Left renal pelvis (tissue), 4 donors: ENCODE measurements at regions not wholly inside any gene's neighbourhood (a gene's known extent, or its start where the extent isn't known, plus 50 kb on each side); places are given as distances from the start of the nearest gene placed in this dataset.
"Not testable (repeated sequence)": the region's sequence is repeated elsewhere in the genome, so short reads cannot be mapped to it uniquely, and the experiment has no call there.

Experiments
- DNase-seq, 4 donors: peaks; one replicate each; pipeline ENCODE4 v3.0.0-alpha.2; 2013; ENCODE audit warnings: low read depth in 4 of 4, low spot score in 3 of 4

DNA sequence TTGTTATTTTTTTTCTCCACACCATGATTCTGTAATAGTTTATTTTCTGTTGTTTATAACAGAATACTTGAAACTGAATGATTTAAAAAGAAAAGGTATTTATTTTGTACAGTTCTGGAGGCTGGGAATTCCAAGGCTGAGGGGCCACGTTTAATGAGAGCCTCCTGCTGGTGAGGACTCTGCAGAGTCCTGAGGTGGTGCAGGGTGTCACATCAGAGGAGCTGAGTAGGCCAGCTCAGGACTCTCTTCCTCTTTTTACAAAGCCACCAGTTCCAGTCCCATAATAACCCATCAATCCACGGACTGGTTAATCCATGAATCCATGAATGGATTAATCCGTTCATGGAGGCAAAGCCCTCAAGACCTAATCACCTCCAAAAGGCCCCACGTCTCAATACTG lies 71.6 kb downstream of the TFAP2A start:
- DNase-seq: no peak

DNA sequence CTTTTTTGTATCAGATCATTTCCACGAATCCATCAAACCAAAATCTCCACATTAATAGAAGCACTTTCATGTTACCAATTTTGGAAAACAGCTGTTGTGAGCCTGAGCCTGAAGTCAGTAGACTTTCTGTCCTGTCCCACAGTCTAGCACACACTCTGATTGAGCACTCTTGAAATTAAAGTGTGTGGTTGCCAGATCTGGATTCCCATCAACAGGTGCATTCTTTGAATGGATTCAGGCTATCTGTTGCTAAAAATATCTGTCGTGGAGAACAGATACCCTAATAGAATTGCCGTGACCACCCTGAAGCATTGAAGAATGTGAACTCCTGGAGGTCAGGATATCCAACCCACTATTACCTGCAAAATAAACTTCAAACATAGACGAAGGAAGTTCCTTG lies 73.3 kb downstream of the TFAP2A start:
- DNase-seq: no peak

DNA sequence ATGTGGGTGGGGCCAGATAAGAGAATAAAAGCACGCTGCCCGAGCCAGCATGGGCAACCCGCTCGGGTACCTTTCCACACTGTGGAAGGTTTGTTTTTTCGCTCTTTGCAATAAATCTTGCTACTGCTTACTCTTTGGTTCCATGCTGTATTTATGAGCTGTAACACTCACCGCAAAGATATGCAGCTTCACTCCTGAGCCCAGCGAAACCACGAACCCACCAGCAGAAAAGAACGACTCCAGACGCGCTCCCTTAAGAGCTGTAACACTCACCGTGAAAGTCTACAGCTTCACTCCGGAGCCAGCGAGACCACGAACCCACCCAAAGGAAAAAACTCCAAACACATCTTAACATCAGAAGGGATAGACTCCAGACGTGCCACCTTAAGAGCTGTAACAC lies 76.7 kb downstream of the TFAP2A start:
- no peak for DNase-seq

DNA sequence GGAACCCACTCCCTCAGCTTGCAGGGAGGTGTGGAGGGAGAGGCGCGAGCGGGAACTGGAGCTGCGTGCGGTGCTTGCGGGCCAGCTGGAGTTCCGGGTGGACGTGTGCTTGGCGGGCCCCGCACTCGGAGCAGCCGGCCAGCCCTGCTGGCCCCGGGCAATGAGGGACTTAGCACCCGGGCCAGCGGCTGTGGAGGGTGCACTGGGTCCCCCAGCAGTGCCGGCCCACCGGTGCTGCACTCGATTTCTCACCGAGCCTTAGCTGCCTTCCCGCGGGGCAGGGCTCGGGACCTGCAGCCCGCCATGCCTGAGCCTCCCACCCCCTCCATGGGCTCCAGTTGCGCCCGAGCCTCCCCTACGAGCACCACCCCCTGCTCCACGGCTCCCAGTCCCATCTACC lies 77.5 kb downstream of the TFAP2A start:
- not testable (repeated sequence) for DNase-seq

DNA sequence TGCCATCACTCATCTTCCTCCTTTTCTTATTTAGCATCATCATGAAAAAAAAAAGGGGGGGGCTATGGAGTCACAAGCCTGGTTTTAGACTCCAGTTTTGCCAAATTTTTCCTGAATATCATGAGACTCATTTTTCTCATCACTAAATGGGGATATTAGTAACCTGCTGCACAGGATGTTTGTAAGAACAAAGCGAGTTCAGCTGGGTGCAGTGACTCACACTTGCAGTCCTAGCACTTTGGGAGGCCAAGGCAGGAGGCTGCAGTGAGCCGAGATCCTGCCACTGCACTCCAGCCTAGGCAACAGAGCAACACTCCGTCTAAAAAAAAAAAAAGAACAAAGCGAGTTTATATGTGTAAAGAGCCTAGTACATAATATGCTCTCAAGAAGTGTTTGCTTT lies 82.8 kb downstream of the TFAP2A start:
- DNase-seq: no peak

DNA sequence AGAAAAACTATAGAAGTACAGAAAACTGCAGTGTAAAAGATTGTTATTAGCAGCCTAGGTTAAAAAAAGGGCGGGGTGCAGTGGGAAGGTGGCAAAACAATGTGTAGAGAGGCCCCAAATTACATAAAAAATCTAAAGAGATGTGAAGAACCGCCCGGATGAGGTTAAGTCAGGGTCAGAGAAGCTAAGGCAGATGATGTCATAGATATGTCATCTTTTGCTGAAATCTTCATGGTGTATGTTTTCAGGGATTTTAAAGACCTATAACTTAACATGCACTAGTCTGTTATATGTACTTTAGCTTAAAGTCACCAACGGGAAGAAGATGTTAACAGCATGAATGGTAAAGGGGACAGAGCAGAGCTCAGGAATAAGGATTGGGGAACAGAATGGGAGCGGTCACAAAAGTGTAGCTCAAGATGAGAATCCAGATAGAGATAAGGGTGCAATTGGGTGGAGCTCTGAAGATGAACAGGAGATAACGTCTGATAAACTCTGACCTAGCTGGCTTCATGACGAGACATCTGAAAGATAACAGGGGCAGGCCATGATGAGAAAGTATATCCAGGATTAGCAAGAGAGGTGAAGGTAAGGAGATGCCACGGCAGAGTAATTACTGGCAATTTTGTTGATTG lies 83.4 kb downstream of the TFAP2A start:
- no peak for DNase-seq

DNA sequence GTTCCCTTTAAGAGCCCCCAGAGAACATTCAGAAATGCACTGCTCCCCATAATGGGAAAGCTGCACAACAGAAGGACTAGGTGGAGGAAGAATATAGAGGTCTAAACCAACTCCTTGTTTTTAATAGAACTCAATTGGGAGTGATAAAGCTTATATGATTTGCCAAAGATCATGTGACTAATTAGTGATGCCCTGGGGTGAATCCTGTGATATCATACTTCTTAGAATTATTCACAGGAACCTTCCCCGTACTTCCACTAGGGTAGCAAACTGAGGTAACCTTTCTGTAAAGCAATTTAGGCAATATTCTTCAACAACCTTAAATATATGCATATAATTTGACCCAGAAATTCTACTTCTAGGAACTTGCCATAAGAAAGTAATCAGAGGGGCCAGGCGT lies 84.4 kb downstream of the TFAP2A start:
- no peak for DNase-seq

DNA sequence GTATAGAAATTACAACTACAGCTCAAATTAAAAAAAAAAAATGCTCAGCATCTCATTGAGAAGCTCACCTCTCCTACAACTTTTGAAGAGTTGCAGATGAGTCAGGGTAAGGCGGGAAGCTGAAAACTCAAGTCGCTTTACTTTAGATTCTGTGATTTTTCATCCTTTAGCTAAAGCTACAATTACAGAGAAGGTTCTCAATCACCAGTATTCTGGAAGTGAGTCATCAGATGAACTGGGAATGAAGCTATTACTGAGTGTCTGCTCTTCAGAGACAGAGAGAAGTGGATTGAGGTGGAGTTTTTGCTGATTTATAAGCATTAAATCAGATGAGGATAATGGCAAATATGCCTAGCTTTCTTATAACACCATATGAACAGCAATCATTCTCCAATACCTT lies 91.9 kb downstream of the TFAP2A start:
- no peak for DNase-seq

DNA sequence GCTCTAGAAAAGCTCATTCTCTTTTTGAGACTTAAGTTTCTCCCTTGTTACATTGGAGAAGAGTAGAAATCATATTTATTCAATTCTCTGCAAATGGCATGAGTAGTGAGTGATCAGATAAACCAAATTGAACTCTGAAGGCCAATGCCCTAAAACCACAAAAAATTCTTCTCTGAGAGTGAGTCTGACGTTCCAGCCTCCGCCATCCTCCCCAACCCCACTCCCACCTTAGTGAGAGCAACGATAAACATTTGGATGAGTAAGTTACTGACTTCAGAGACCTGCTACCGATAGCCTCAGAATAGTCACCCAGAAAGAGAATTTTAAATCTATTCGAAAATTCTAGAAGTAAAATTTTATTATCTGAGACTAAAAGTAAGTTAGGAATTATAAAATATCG lies 94.6 kb downstream of the TFAP2A start:
- no peak for DNase-seq

DNA sequence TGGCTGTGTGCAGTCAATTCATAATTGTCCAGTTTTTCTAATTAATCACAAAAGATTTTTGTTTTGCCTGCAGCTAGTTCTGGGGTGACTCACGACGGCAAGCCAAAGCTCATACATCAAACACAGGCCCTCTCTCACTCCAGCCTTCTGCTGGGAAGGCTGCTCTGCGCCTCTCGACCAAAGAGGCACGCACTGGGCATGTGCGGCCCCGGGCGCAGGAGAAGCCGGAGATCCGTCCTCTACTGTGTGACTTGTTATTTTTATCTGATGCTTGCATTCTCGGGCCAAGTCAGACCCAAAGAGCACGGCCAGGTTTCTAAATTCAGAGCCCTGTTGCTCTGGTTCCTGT lies 98.5 kb downstream of the TFAP2A start:
- DNase-seq: no peak

DNA sequence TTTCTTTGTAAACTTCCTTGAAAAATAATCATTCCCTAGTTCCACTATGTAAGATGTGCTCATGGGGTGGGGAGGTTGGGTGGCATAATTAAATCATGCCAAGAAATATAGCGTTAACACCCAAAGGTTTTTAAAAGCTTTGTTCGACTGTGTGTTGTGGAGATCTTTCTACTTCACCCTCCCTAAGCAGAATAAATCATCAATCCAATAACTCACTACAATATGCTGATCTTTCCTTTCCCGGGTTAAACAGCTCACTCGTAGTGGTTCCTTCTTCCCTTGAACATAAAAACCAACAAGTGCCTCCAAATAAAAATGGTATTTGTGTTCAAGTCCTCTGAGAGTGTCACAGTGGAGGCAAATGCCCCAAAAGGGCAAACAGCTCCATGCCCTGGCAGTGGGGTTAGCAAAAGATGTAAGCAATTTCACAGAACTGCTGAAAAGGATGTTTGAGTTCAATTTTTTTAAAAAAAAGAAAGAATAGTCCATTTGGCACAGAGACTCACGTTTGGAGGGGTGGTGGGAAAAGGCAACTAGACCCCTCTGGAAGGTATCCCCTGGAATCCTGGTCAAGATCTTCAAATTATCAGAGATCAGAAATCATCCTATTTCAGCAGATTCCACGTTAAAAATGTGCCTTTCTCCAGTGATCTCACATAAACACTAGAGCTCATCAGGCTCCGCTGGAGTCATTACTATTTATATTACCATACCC lies 99.1 kb downstream of the TFAP2A start:
- no peak for DNase-seq

DNA sequence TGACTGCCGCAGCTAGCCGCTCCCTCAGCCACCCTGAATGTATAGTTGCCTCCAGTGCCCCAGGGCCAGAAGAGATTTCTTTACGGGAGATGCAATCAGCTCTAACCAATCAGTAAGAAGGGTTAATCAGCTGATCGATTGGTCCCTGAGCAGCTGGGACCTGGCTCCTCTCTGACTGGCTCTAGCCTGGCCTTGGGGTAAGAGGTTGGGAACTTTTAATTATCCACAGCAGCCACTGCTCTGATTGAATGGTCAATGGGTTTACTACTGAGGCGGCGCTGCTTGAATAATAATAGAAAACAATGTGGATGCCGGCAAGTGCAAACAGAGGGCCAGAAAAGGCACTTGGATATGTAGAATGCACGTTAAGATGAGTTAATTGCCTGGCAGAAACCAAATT lies 99.8 kb downstream of the TFAP2A start:
- no peak for DNase-seq

DNA sequence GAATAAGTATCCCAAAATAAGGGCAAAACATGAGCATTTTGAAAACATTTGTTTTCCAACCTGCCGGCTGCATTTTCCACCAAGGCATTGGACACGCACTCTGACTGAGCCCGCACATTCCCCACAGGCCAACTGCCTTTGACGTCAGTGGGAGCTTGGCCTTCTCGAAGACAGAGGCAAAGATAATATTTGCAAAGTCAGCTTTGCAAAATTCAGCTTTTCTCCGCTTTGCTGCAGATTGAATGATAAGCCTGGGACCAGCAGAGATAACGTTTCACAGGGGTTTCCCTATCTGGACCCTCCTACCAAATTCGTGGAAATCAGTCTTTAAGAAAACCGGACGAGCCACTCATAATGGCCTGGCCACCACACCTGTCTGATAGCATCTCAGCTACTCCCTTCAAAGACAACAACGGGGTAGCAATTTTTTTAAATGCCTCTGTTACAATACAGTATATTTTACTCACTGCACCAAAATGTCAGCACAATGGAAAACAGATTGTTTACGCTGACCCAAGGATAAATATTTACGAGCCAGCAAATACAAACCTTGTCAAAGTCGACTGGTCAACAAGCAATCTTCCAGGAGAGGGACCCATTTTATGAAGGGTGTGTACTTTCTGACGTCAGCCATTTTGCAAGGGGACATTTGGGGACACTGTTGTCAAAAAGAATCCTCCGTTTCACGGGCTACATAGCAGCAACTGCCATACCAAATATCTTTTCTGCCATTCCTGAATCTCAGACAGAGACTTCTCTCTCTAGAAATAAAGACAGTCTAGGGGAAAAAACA lies 100.5 kb downstream of the TFAP2A start:
- DNase-seq: no peak

DNA sequence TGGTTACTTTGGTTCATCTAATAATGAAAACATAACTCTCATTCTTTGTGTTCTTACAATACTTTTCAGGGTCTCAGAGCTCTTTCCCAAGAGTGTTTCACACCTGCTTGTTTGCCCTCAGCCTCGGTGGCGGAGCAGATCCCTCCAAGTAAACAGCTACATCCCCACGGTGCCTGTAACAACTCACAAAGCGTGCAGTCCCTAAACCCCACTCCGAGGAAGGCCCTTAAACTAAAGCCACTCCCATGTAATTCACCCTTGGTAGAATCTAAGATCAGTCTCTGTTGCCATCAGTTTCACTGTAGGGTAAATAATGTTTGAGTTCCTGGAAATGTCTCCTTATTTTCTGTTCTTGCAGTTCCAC lies 101.1 kb downstream of the TFAP2A start:
- DNase-seq: no peak

DNA sequence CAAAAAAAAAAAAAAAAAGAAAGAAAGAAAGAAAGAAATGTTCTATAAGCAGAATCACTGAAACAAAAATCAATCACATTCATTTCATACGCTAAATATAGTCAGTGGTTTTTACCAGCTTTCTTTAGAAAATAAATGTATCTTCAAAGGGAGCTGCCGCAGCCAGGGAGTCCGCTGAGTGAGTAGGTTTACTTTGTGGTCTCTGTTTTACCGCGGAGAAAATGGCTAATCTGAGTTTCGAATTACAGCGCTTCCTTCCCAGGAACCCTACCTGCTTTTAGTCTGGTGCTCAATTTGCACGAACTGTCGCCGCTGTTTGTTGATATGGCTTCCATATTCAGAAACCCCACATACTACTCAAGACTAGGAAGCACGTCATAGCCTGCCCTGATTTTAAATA lies 102.4 kb downstream of the TFAP2A start:
- DNase-seq: no peak

DNA sequence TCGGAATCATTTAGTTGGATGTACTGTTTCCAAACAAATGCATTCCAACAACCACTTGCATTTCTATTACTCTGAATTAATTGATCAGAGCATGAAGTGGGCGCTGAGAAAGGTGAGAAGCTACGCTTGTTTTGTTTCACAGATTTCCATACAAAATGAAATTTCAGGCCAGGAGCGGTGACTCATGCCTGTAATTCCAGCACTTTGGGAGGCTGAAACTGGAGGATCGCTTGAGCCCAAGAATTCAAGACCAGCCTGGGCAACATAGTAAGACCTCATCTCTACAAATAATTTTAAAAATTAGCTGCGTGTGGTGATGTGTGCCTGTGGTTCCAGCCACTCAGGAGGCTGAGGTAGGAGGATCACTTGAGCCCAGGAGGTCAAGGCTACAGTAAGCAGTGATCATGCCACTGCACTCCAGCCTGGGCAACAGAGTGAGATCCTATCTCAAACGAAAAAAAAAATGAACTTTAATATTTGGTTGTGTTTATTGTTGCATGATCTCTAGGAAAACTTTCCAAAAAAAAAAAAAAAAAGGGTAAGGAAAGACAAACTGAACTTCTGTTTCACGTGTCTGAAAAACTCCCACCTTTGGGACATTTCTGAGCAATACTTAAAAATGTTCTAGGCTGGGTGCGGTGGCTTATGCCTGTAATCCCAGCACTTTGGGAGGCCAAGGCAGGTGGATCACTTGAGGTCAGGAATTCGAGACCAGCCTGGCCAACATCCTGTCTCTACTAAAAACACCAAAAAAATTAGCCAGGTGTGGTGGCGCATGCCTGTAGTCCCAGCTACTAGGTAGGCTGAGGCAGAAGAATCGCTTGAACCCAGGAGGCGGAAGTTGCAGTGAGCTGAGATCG lies 103.1 kb downstream of the TFAP2A start:
- not testable (repeated sequence) for DNase-seq

DNA sequence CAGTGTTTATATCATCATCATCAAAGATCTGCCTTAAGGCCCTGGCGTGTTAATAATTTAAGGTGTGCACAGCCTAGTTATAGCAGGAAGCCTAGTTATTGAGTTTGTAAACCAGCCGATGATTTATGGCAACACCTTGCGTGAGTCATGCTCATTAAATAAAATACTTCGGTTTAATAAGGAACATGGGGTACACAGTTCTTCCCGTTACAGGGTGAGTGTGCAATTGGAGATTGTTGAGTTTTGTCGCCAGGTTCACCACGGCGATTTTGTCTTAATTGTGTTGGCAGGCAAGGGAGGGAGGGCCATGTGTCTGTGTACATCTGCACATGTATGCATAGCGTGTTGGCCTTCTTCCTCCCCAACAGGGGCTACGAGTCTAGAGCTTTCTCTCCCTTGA lies 104.0 kb downstream of the TFAP2A start:
- no peak for DNase-seq

DNA sequence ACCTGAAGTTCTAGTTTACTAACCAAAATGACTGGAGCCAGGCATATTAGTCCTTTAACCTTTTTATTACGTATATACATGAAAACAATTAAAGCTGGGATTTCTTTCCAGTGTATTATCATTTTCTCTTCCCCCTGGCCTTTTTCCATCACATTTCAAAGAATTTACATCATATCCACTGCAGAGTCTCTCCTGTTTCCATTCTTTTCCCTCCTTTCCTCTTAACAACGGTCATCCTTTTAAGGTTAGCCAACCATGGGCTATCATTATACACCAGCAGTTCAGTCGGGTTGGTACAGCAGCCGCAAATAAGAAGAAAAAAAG lies 104.6 kb downstream of the TFAP2A start:
- no peak for DNase-seq

DNA sequence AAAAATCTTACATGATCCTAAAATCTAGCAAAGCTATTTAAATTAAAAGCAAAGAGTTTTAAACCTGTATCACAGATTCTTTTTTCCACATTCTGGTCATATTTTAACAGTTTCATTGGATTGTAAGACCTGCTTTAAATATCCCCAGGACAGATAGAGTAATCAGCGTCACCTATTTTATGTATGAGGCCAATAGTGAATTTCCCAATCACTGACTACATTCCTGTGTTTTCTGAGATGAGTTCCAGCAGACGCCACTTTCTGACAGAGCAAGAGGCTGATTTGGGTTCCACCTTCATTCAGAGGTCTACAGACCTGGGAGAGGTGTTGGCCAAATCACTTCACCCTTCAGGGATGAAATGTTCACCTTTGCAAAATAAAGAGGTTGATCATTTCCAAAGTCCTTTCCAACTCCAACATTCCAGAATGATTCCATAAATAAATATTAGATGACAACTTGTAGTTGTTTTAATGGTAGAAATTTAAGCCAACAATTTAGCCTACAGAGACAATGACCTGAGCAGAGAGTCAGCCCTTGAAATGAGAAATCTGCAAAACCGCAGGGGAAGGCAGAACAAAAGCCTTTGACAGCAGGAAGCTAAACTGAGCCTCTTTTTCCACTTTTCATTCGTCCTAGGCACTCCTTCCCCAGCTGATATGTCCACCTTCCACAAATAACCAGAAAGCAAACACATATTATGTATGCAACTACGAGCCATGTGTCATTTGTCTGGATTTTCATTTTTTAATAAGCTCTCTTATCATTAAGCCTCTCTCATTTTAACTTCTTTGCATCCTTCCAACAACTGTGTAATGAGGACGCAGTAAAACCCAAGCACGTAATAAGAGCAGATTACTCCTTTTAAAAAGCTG lies 105.2 kb downstream of the TFAP2A start:
- DNase-seq: no peak

DNA sequence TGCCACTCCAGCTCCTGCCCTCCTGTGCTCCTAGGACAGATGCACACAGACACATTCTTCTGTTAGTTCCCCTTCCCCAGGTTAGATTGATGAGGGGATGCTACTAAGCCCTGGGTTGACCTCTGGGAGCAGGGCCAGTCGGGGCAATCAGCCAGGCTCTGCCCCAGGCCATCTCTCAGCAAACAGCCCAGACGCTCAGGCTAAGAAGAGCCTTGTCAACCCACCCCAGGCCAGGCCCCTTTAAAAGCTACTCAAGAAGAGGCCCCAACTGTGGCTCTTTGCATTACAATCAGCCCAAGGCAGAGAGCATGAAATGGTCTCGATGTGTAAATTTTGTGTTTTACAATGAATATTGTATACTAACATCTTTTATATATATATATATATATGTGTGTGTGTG lies 107.4 kb downstream of the TFAP2A start:
- no peak for DNase-seq
